H54 (cell line): ENCODE measurements at regions not wholly inside any gene's neighbourhood (a gene's known extent, or its start where the extent isn't known, plus 50 kb on each side); places are given as distances from the start of the nearest gene placed in this dataset.

Experiments
- DNase-seq: peaks from one replicate; pipeline ENCODE4 v3.0.0; 2011; ENCODE audit warnings: low spot score, mixed read lengths; ENCODE audit not compliant: insufficient read length
- FAIRE-seq: peaks from 3 replicates; lab custom pipeline; 2011; peaks lifted over from hg19 to GRCh38; lab: Jason Lieb, UNC
- POLR2A ChIP-seq: IDR thresholded peaks from 2 replicates; pipeline ENCODE4 v1.6.1; 2011; ENCODE audit warnings: low read depth, mild to moderate bottlenecking, low read length

GRCh38 chr22:49628391-49629260, 199.0 kb downstream of the BRD1 start:
- DNase-seq: no peak
- no peak for FAIRE-seq
- no peak for TF ChIP-seq POLR2A

- FAIRE-seq: no peak
- no peak for TF ChIP-seq POLR2A
- no peak for DNase-seq
Measured at GRCh38 chr22:49627217-49628181, 200.2 kb downstream of the BRD1 start.

GRCh38 chr22:49626361-49627216, 201.1 kb downstream of the BRD1 start:
- no peak for FAIRE-seq
- TF ChIP-seq POLR2A: no peak

GRCh38 chr22:49624421-49625177, 203.1 kb downstream of the BRD1 start:
- TF ChIP-seq POLR2A: no peak
- no peak for DNase-seq
- FAIRE-seq: no peak

More at GRCh38 chr22:49626361-49627216, 201.1 kb downstream of the BRD1 start:
- no peak for DNase-seq

GRCh38 chr22:49623715-49624114, 204.0 kb downstream of the BRD1 start:
- TF ChIP-seq POLR2A: no peak
- FAIRE-seq (no peak), DNase-seq (no peak)

- no peak for FAIRE-seq
- TF ChIP-seq POLR2A: no peak
- no peak for DNase-seq
Measured at GRCh38 chr22:49623176-49623575, 204.5 kb downstream of the BRD1 start.

GRCh38 chr22:49622241-49623105, 205.2 kb downstream of the BRD1 start:
- no peak for FAIRE-seq
- no peak for DNase-seq
- TF ChIP-seq POLR2A: no peak

GRCh38 chr22:49621601-49622210, 206.0 kb downstream of the BRD1 start:
- TF ChIP-seq POLR2A: no peak
- DNase-seq (no peak), FAIRE-seq (no peak)

- FAIRE-seq: no peak
Measured at GRCh38 chr22:49620666-49621065, 207.0 kb downstream of the BRD1 start.

GRCh38 chr22:49620003-49620556, 207.6 kb downstream of the BRD1 start:
- DNase-seq (no peak), FAIRE-seq (no peak)
- no peak for TF ChIP-seq POLR2A

More at GRCh38 chr22:49620666-49621065, 207.0 kb downstream of the BRD1 start:
- DNase-seq: no peak
- TF ChIP-seq POLR2A: no peak

- DNase-seq (no peak), FAIRE-seq (no peak)
- no peak for TF ChIP-seq POLR2A
Measured at GRCh38 chr22:49619301-49619700, 208.4 kb downstream of the BRD1 start.

- TF ChIP-seq POLR2A: no peak
- no peak for FAIRE-seq
- no peak for DNase-seq
Measured at GRCh38 chr22:49618677-49618953, 209.1 kb downstream of the BRD1 start.
